Smooth muscle cell of the brain vasculature (primary cell): ENCODE measurements at regions not wholly inside any gene's neighbourhood (a gene's known extent, or its start where the extent isn't known, plus 50 kb on each side); places are given as distances from the start of the nearest gene placed in this dataset.
"Not testable (repeated sequence)": the region's sequence is repeated elsewhere in the genome, so short reads cannot be mapped to it uniquely, and the experiment has no call there.

Experiments used
- DNase-seq: peaks from one replicate; pipeline ENCODE4 v3.0.0-alpha.2; 2012; ENCODE audit warnings: low read depth, low spot score

DNA sequence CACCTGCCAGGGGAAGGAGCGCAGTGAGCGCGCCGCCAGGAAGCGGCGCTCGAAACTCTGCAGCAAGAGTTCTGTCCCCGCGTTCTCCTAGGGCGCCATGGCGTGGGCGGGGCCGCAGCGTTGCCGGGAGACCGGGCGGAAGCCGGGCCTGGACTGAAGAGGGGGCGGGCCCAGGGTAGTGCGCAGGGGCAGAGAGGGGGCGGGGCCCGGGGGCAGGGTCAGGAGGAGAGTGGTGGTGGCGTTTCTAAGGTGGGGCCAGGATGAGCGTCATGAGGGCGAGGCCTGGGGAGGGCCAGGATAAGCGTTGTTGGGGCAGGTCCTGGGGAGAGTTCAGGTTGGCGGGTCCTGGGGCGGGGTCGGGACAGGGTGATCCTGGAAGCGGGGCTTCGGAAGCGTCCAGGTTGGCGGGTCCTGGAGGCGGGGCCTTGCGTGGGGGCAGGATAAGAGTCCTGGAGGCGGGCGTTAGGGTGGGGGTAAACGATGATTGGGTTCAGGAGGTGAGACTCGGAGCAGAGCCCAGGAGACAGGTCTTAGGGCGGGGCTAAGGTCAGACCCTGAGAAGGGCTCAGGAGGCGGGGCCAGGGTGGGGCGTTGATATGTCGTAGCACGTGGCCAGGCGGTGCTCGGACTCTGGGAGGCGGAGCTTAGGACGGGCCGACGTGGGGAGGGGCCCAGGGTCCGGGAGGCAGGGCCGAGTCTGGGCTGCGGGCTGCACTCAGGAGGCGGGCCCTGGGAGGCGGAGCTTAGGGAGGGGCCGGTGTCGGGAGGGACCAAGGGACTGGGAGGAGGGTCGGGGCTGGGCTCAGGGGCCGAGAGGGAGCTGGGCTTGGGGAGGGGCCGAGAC lies 189.4 kb downstream of the ADRA2C start:
- DNase-seq = peak; percentile 94

DNA sequence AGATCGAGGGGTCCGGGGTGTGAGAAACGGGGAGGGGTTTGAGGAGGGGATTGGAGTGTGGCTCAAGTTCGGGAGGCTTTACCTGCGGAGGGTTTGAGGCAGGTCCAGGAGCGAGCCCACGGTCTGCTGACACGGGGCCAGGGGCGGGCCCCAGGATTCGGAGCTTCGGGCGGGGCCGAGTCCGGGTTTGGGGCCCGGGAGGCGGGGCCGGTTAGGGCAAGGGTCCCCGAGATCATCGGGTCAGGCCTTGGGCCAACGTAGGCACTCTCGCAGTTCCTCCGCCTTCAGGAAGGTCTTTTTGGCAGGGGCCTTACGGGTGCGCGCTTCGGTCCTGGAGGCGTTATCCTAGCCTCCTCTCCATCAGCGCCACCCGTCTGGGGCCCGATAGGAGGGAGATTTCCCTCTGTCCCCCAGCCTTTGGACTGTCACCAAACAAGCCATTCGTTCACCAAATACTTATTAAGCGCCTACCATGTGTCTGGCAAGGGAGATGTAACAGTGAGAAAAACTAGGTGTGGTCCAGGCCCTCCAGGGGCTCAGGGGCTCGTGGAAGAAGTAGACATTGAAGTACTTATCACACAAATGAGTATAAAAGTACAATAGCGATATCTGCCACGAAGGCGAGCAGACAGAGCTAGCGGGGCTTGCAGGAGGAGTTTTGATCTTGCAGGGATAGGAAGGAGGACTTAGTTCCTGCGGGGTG lies 190.1 kb downstream of the ADRA2C start:
- DNase-seq = not testable (repeated sequence)

DNA sequence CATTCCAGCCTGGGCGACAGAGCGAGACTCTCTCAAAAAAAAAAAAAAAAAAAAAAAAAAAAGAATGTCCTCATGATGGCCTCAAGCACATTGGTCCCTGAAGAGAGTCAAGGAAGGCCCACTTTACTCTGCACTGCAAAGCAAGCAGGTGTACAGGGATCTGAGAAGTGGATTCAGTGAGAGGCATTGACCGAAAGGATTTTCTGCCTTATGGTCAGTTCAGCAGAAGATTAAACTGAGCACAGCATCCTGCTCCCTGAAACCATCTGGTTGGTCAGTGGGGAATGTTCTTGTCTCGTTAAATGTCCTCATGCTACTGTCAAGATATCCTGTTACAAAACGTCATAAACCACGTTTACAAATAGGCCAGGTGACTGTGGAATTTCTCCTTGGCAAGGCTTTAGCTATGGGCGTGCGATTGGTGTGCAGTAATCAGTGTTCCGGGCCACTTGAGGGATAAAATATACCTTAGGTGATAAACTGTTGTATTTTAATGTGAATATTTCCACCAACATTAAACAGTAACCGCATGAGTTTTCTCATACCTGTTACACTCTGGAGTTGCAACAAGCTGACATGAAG lies 195.0 kb downstream of the ADRA2C start:
- DNase-seq = not testable (repeated sequence)

DNA sequence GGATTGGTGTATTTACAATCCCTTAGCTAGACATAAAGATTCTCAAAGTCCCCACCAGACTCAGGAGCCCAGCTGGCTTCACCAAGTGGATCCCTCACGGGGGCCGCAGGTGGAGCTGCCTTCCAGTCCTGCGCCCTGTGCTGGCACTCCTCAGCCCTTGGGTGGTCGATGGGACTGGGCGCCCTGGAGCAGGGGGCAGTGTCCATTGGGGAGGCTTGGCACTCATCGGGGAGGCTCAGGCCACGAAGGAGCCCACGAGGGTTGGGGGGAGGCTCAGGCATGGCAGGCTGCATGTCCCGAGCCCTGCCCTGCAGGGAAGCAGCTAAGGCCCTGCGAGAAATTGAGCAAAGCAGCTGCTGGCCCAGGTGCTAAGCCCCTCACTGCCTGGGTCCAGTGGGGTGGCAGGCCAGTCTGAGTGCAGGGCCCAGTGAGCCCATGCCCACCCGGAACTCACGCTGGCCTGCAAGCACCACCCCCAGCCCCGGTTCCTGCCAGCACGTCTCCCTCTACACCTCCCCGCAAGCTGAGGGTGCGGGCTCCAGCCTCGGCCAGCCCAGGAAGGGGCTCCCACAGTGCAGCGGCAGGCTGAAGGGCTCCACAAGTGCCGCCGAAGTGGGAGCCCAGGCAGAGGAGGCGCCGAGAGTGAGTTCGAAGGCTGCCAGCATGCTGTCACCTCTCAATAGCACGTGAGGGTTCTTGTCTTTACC lies 198.5 kb downstream of the ADRA2C start:
- not testable (repeated sequence) for DNase-seq

DNA sequence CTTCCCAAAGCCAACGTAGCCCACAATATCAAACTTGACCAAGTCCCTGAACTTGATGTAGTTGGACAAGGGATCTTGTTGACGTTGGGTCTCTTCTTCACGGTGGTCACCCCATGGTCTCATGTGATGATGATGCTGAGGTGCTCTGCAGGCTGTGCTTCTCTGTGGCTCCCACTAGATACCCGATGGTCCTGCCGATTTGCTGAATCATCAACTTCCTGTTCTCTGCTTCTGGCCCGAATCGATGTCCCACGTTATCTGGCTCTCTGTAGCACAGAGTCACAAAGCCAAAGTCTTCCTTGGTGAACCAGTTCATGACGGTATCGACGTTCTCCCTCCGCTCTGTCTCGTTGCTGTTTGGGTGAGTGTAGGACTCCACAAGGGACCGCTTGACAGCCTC lies 201.0 kb downstream of the ADRA2C start:
- not testable (repeated sequence) for DNase-seq

DNA sequence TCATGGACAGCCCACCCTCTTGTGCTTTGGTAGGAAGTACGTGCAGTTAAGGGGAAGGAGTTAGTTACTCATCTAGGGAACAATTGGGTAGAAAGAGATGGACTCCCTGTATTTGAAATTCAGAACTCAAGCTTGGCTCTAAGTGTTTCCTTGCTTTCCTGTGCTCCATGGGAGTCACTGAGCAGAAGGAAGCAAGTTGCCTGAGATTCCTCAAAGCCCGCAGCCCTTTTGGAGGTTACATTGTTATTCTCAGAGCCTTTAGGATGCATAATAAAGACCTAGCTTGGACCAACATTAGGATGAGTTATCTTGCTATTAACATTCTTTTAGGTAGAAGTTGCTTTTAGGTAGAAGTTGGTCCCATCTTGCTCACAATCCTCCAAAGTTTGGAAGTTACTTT lies 206.4 kb downstream of the ADRA2C start:
- DNase-seq = not testable (repeated sequence)

DNA sequence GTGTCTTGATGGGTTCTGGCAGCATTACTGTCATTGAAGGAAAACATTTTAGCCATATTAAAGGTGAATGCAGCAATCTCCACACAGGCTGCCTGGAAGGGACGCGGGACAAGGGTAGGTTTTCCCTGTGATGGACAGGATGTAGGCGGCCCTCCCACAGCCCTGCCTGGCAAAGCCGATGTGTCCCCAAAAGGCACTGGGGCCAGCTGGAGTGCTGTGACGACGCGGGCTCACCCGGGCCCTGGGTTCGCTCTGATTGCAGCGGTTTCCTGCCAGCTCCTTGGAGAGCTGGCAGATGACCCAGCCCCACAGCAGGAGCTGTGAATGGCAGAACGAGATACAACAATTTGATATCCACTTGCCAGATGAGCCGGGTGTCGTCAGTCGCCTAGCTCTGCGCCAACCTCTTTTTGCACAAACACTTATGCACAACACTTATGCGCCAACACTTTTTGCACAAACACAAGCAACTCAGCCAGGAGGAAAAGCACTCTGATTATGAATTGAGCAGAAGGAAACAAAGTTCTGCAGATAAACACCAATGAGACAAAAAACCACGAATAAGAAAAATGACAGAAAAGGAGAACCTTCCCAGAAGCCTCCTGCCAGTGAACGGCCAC lies 207.5 kb downstream of the ADRA2C start:
- not testable (repeated sequence) for DNase-seq

DNA sequence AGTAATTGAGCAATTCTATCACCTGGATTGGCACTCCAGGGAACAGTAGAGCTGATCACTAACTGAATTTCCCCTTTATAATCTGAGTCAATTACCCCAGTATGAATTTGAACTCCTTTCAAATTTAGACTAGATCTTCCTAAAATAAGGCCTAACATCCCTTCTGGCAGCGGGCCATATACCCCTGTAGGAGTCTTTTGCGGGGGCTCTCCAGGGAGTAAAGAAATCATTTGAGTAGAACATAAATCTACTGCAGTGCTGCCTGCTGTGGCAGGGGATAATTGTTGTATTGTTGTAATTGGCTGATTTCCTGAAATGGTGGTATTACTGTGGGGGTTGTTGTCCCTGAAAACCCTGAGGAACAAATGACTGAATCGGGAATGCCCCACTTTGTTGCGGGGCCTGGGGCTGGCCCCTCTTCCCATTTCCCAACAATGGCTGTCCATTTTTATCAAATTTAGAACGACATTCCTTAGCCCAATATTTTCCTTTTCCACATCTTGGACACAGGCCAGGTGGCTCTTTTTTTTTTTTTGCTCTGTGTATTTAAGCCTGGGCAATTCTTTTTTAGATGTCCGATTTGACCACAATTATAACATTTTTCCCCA lies 217.4 kb downstream of the ADRA2C start:
- DNase-seq = peak; percentile 3

DNA sequence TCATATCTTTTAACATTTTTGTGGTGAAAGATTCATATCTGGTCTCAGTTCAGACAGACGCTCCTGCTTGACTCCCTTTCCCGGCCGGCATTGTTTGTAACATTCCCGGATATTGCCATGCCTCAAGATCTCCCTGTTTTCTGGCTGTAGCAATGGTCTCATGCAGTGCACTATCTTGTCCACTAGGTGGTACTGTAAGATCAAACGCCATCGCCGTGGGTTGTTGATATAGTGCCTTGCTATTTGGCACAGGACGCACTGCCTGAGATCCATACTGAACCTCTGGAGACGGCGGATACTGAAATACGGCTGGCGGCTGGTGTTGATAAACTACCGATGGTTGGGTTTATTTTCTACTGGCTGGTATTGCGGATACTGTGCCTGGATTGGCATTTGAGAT lies 218.6 kb downstream of the ADRA2C start:
- DNase-seq = not testable (repeated sequence)

DNA sequence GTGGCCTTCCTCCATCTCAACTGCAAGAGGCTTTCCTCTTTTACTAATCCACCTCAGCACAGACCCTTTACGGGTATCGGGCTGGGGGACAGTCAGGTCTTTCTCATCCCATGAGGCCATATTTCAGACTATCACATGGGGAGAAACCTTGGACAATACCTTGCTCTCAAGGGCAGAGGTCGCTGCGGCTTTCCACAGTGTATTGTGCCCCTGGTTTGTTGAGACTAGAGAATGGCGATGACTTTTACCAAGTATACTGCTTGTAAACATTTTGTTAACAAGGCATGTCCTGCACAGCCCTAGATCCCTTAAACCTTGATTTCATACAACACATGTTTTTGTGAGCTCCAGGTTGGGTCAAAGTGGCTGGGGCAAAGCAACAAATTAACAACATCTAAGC lies 220.2 kb downstream of the ADRA2C start:
- not testable (repeated sequence) for DNase-seq

DNA sequence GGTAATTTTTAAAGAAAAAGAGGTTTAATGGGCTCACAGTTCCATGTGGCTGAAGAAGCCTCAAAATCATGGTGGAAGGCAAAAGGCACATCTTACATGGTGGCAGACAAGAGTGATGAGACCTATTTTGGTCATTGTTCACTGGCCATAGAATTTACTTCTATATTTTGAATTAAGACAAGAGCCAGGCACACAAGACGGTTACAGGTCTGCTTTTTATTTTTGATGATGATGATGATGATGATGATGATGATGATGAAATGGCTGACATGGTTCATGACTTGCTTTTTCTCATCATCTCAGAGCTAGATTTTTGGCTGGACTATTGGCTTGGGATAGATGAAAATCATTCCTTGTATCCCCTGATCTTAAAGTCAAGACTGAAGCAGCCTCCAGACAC lies 229.3 kb downstream of the OTOP1 start:
- not testable (repeated sequence) for DNase-seq

DNA sequence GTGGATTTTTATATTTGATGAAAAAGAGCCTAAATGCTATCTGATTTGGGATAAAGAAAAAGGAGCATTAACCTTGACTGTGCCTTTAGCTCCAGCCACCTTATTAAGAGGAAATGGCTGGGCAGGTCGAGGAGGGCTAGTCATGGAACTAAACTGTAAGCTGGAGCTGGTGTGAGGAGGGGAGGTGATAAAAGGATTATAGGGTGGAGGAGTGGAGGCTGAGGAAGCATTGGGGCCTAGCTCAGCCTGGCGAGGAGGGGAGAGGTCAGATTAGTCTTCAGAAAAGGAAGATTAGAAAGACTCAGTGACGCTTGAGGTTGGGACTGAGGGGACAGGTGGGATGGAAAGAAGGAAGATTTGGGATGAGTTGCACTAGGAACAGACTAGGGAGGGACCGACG lies 222.7 kb downstream of the OTOP1 start:
- DNase-seq = not testable (repeated sequence)

DNA sequence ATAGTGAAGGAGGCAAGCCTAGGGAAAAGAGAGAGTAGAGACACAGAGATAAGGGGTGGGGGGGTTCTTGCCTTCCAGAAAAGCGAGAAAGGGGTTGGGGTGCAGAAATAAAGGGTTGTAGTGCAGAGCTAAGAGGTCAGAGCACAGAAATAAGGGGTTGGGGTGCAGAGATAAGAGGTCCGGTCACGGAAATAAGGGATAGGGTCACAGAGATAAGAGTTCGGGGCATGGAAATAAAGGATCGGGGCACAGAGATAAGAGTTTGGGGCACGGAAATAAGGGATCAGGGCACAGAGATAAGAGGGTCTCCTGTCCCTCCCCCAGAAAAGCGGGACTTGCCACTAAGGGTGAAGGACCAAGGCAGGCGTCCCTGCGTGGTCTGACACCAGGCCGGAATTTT lies 222.0 kb downstream of the OTOP1 start:
- not testable (repeated sequence) for DNase-seq

DNA sequence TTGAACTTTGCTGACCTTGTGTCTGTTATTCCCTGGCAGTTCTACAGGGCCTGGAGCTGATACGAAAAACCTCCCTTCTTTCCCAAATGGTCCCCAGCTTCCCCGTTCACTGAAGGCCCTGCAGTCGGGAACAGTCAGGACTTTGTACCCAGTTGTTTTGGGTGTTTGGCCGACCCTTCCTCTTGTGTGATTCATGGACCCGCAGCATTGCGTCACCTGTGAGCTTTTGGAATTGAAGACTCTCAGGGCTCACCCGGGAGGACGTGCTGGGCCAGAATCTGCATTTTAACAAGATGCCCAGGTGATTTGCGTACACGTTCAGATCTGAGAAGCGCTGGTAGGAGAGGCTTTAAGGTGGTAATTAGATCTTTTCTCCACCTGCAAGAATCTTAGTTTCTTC lies 220.4 kb downstream of the OTOP1 start:
- not testable (repeated sequence) for DNase-seq

DNA sequence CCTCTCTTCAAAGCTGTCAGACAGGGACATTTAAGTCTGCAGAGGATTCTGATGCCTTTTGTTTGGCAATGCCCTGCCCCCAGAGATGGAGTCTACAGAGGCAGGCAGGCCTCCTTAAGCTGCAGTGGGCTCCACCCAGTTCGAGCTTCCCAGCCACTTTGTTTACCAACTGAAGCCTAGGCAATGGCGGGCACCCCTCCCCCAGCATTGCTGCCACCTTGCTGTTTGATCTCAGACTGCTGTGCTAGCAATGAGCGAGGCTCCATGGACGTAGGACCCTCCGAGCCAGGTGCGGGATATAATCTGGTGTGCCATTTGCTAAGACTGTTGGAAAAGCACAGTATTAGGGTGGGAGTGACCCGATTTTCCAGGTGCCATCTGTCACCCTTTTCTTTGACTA lies 207.7 kb downstream of the OTOP1 start:
- DNase-seq = not testable (repeated sequence)

DNA sequence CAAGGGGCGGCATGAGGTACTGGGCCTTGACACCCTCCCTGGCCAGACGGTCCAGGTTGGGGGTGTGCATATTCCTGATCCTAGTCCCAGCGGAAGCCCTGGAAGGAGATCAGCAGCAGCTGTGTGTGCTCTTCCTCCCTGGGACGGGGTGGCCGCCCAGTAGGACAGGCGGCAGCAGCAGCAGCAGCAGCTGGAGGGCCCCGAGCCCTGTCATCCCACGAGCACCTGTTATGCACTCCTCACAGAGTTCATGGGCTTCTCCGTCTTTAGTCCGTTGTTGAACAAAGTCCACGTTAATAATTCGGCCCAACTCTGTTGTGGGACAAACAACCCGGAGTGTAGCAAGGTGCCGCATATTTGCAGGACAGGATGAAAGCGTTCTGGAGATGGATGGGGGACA lies 205.6 kb downstream of the OTOP1 start:
- DNase-seq = not testable (repeated sequence)

DNA sequence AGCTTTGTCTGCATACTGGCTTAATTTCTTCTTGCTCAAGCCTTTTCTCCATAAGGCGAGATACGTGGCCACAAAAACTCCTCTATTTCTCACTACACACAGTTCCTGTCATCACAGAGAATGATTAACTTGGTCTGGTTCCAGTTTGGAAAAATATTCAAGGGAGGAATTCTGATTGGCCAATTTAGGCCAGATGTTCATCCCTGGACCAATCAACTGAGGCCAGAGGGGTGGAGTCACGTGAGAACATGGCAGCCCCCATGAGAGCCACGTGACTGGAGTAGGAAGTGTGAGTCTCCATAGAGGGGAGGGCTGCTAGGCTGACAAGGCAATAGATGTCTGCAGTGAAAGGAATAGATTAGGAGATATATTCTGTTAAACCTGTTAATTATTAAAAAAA lies 200.0 kb downstream of the OTOP1 start:
- DNase-seq = not testable (repeated sequence)

DNA sequence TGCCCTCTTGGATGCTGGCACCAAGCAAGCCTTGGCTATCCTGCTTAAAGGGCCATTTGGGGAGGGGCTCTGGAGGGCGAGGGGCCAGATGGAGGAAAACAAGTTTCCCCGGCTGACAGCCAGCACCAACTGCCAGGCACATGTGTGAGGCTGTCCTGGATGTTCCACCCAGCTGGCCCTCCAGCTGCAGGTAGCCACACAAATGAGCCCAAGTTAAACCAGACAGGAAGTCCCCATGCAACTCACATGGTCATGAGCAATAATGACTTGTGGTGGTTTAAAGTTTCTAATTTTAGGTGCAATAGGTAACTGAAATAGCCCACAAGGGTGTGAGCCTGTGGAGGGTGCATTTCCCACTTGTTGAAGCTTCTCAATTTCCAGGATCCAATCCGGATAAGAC lies 198.0 kb downstream of the OTOP1 start:
- not testable (repeated sequence) for DNase-seq

DNA sequence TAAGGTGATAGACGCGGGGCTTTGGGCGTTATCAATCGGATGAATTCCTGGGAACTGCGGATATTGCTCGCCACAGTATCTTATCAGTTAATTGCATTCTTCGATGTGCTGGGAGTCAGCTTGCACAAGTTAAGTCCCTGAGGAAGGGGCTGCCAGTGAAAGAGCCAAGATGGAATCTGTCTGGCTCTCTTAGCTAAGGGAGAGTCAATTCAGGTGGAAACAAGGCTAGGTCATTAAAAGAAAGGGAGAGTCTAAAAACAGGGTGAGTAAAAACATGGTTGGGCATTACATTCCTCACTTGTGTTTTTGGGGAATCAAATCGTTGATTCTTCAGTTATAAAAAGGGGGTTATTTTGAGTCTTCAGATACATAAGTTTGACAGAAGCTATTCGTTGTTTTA lies 196.2 kb downstream of the OTOP1 start:
- DNase-seq = not testable (repeated sequence)

DNA sequence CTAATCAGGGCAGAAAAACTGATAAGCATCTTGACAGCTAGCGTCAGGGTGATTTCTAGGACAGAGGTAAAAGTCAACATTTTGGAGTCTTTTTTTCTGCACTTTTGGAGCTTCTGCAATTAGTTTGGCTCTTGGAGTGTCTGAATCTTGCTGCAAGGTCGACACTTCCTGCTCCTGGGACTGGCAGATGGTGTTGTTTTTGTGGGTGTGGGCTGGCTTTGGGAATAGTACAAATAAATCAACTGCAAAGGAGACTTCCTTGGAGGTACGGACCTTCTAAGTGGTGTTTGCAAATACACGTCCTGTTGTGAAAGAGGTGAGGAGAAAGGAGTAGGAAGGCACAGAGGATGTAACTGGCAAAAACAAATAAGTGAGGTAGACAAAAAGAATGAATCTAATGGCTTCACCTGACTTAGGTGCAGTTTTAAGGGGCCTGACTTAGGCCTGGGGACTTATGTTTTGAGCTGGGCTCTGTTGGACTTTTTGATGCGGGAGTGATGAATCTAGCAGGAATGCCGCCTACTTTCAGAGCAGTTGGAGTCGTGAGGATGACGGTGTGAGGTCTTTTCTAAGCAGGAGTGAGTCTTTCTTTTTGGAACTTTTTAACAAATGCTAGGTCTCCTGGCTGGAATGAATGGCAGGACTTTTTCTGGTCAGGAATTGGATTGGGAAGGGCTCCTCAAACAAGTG lies 195.1 kb downstream of the OTOP1 start:
- DNase-seq = not testable (repeated sequence)
